CD14-positive monocyte (primary cell): ENCODE measurements at regions not wholly inside any gene's neighbourhood (a gene's known extent, or its start where the extent isn't known, plus 50 kb on each side); places are given as distances from the start of the nearest gene placed in this dataset.
"Not testable (repeated sequence)": the region's sequence is repeated elsewhere in the genome, so short reads cannot be mapped to it uniquely, and the experiment has no call there.

Source experiments
- DNase-seq, 3 donors: peaks; one replicate each; pipeline ENCODE4 v3.0.0-alpha.2; 2011 to 2022
- H2AFZ ChIP-seq: 2 replicates; pipeline ENCODE4 v1.6.0; 2012; ENCODE audit warnings: mild to moderate bottlenecking, low read depth, low read length, inconsistent platforms; ENCODE audit not compliant: insufficient read depth, poor library complexity, severe bottlenecking
- H3K27ac ChIP-seq, 2 donors: 1 replicate in 1 of 2; 2 replicates in 1 of 2; pipeline ENCODE4 v1.5.1; 2012 to 2013; ENCODE audit warnings: low read length in 2 of 2, control low read depth in 1 of 2, inconsistent platforms in 1 of 2, low read depth in 1 of 2, mild to moderate bottlenecking in 1 of 2
- H3K27me3 ChIP-seq, 2 donors: one replicate each; pipeline versions ENCODE4 v1.6.0 to v1.6.1; 2011 to 2013; ENCODE audit warnings: low read length in 2 of 2; ENCODE audit not compliant: control insufficient read depth in 2 of 2, insufficient read depth in 2 of 2
- H3K36me3 ChIP-seq, 2 donors: replicated peaks in 1 of 2; 1 replicate in 1 of 2; 2 replicates in 1 of 2; pipeline versions ENCODE4 v1.5.1 to v1.6.1; 2012 to 2013; ENCODE audit warnings: low read length in 2 of 2, control low read depth in 1 of 2, inconsistent platforms in 1 of 2, mild to moderate bottlenecking in 1 of 2; ENCODE audit not compliant: insufficient read depth in 2 of 2, control insufficient read depth in 1 of 2
- H3K4me1 ChIP-seq, 2 donors: 1 replicate in 1 of 2; 2 replicates in 1 of 2; pipeline versions ENCODE4 v1.5.1 to v1.6.1; 2012 to 2013; ENCODE audit warnings: low read length in 2 of 2, control low read depth in 1 of 2, inconsistent platforms in 1 of 2, mild to moderate bottlenecking in 1 of 2, moderate library complexity in 1 of 2; ENCODE audit not compliant: insufficient read depth in 2 of 2, control insufficient read depth in 1 of 2
- H3K4me2 ChIP-seq: replicated peaks from 2 replicates; pipeline ENCODE3; 2012; ENCODE audit warnings: low read length, moderate library complexity, mild to moderate bottlenecking; ENCODE audit not compliant: poor library complexity, severe bottlenecking; ENCODE audit errors: extremely low read depth
- H3K4me3 ChIP-seq, 3 experiments: fragments of 200-600 bp in 1 of 3; sonication (generic) in 1 of 3; replicated peaks in 1 of 3; 1 replicate in 2 of 3; 2 replicates in 1 of 3; pipeline ENCODE4 v1.5.1; 2011 to 2013; ENCODE audit warnings: low read length in 3 of 3, mild to moderate bottlenecking in 3 of 3, control low read depth in 2 of 3, low read depth in 2 of 3, inconsistent platforms in 1 of 3, moderate library complexity in 1 of 3
- H3K79me2 ChIP-seq: 2 replicates; pipeline ENCODE4 v1.6.0; 2012; ENCODE audit warnings: mild to moderate bottlenecking, control low read depth, inconsistent platforms, low read length, moderate library complexity; ENCODE audit not compliant: insufficient read depth
- H3K9ac ChIP-seq: 2 replicates; pipeline ENCODE4 v1.6.0; 2017; ENCODE audit warnings: low read length, mild to moderate bottlenecking; ENCODE audit not compliant: insufficient read depth, poor library complexity, severe bottlenecking
- H3K9me3 ChIP-seq, 2 donors: replicated peaks in 1 of 2; 1 replicate in 1 of 2; 2 replicates in 1 of 2; pipeline versions ENCODE4 v1.5.1 to v1.6.1; 2012 to 2013; ENCODE audit warnings: low read length in 2 of 2, control low read depth in 1 of 2; ENCODE audit not compliant: control insufficient read depth in 1 of 2, insufficient read depth in 1 of 2
- H4K20me1 ChIP-seq: 2 replicates; pipeline ENCODE4 v1.6.0; 2012; ENCODE audit warnings: mild to moderate bottlenecking, low read length, control low read depth, moderate library complexity; ENCODE audit not compliant: insufficient read depth
- H3K27ac Mint-ChIP-seq, 7 donors: one replicate each; pipeline ENCODE4 v1.8.0; 2020; ENCODE audit warnings: mild to moderate bottlenecking in 7 of 7, mixed read lengths in 7 of 7, moderate library complexity in 6 of 7, inconsistent platforms in 2 of 7
- H3K27me3 Mint-ChIP-seq, 3 donors: one replicate each; pipeline ENCODE4 v1.8.0; 2021 to 2022; ENCODE audit warnings: low read depth in 3 of 3, mild to moderate bottlenecking in 3 of 3, mixed read lengths in 3 of 3, moderate library complexity in 3 of 3, inconsistent platforms in 1 of 3
- H3K36me3 Mint-ChIP-seq, 2 donors: one replicate each; pipeline ENCODE4 v1.8.0; 2020; ENCODE audit warnings: mixed read lengths in 2 of 2, inconsistent platforms in 1 of 2, mild to moderate bottlenecking in 1 of 2
- H3K4me1 Mint-ChIP-seq: one replicate; pipeline ENCODE4 v1.8.0; 2020; ENCODE audit warnings: mild to moderate bottlenecking, mixed read lengths
- H3K4me3 Mint-ChIP-seq, 2 donors: one replicate each; pipeline ENCODE4 v1.8.0; 2020; ENCODE audit warnings: mild to moderate bottlenecking in 2 of 2, mixed read lengths in 2 of 2, moderate library complexity in 1 of 2
- H3K9me3 Mint-ChIP-seq, 7 donors: one replicate each; pipeline ENCODE4 v1.8.0; 2020 to 2022; ENCODE audit warnings: mixed read lengths in 7 of 7, mild to moderate bottlenecking in 6 of 7, moderate library complexity in 6 of 7, inconsistent platforms in 2 of 7
- CTCF ChIP-seq: fragments of 200-600 bp; IDR thresholded peaks from one replicate; pipeline ENCODE4 v1.8.0; 2022; ENCODE audit warnings: antibody characterized with exemption, mild to moderate bottlenecking
- WGBS: methylation state at CpG from one replicate; pipeline ENCODE4 v1.1.5; 2013; ENCODE audit warnings: missing lambda C conversion rate; ENCODE audit not compliant: insufficient coverage; 5-methylcytosine and 5-hydroxymethylcytosine counted together
- intact Hi-C, 2 donors: fragments of 100-400 bp; cut with micrococcal nuclease; formaldehyde crosslinking; loops; one replicate each; pipeline versions ENCODE4 v1.15.0 to v1.15.1; 2023

- Histone ChIP-seq H3K27me3 (no peaks in the 10 kb centered on the region), H3K9ac (no peak overlapping the region), H3K4me1 (no peaks in the 10 kb centered on the region), H3K9me3 (peaks cover 5 to 11% of the 10 kb centered on the region in 2 donors), H3K4me2 (no peak overlapping the region), H3K4me3 (no peak overlapping the region), H3K36me3 (no peaks in the 10 kb centered on the region), H2AFZ (no peak overlapping the region), H3K27ac (no peak overlapping the region), H3K79me2 (no peaks in the 10 kb centered on the region), H4K20me1 (no peaks in the 10 kb centered on the region)
- Mint-ChIP-seq H3K27me3 (no peaks in the 10 kb centered on the region), H3K36me3 (no peaks in the 10 kb centered on the region), H3K27ac (no peak overlapping the region), H3K4me3 (no peak overlapping the region), H3K9me3 (peaks cover 0 to 9% (median 3%) of the 10 kb centered on the region in 7 donors), H3K4me1 (no peaks in the 10 kb centered on the region)
- no peak for DNase-seq
- intact Hi-C loops, result no loop called here
- TF ChIP-seq CTCF, result no peak
- WGBS, result 94% methylated on average over 6 of the region's 22 CpGs
Measured at GRCh38 chrX:90617710-90618325, 696.1 kb downstream of the TGIF2LX start.

GRCh38 chrX:90665161-90665560, 743.5 kb downstream of the TGIF2LX start:
- H3K27ac ChIP-seq, H3K4me1 ChIP-seq, H3K27me3 ChIP-seq, H4K20me1 ChIP-seq, H3K36me3 ChIP-seq, H3K4me1 Mint-ChIP-seq, H3K27me3 Mint-ChIP-seq, H2AFZ ChIP-seq, H3K79me2 ChIP-seq, intact Hi-C loops, H3K4me2 ChIP-seq, H3K4me3 ChIP-seq, H3K27ac Mint-ChIP-seq, H3K9ac ChIP-seq, H3K36me3 Mint-ChIP-seq, H3K4me3 Mint-ChIP-seq: not testable (repeated sequence)
- DNase-seq, result peak in 1 of 3 donors; percentile 0
- peaks cover 0 to 12% of the 10 kb centered on the region in 2 donors for H3K9me3 ChIP-seq
- 80% methylated on average over 1 of the region's 5 CpGs for WGBS
- peaks cover 0 to 12% (median 0%) of the 10 kb centered on the region in 7 donors for H3K9me3 Mint-ChIP-seq

- H3K27me3 Mint-ChIP-seq, H3K9me3 ChIP-seq, intact Hi-C loops, H3K79me2 ChIP-seq, H3K9me3 Mint-ChIP-seq, H2AFZ ChIP-seq, H3K4me3 Mint-ChIP-seq, H3K27ac Mint-ChIP-seq, H3K27ac ChIP-seq, H3K4me3 ChIP-seq, H3K4me1 ChIP-seq, H3K36me3 Mint-ChIP-seq, H3K9ac ChIP-seq, H3K4me2 ChIP-seq, H3K36me3 ChIP-seq, DNase-seq, H3K4me1 Mint-ChIP-seq, H3K27me3 ChIP-seq, H4K20me1 ChIP-seq: not testable (repeated sequence)
- WGBS, result 80% methylated on average over 2 of the region's 17 CpGs
Measured at GRCh38 chrX:90713552-90713951, 721.1 kb upstream of the PABPC5 start.

- H3K4me3 Mint-ChIP-seq, H3K4me1 Mint-ChIP-seq, H3K27ac ChIP-seq, H3K27me3 ChIP-seq, H3K79me2 ChIP-seq, intact Hi-C loops, H3K4me2 ChIP-seq, H3K27ac Mint-ChIP-seq, H3K36me3 ChIP-seq, H3K9me3 Mint-ChIP-seq, H3K4me1 ChIP-seq, DNase-seq, H3K4me3 ChIP-seq, H3K36me3 Mint-ChIP-seq, H3K9me3 ChIP-seq, H2AFZ ChIP-seq, H3K27me3 Mint-ChIP-seq, H3K9ac ChIP-seq, H4K20me1 ChIP-seq: not testable (repeated sequence)
- WGBS, result no CpG with 5 or more reads among the region's 3 CpGs
Measured at GRCh38 chrX:90737555-90737954, 697.1 kb upstream of the PABPC5 start.
